Activated CD8-positive, alpha-beta T cell treated with anti-CD3 and anti-CD28 coated beads for 36 hours (primary cell): ENCODE measurements at regions not wholly inside any gene's neighbourhood (a gene's known extent, or its start where the extent isn't known, plus 50 kb on each side); places are given as distances from the start of the nearest gene placed in this dataset.

Source experiments
- ATAC-seq: fragments of 200-7000 bp; cut with Tn5 transposase; one replicate; pipeline ENCODE4 v1.10.0; 2021; ENCODE audit warnings: mild to moderate bottlenecking, moderate library complexity
- CTCF ChIA-PET: fragments of 350-600 bp; sonication (Branson Sonifier 250); formaldehyde crosslinking; loops from one replicate; lab custom pipeline; 2021; ENCODE audit warnings: antibody characterized with exemption; lab: Charles Lee
- POLR2A ChIA-PET: fragments of 350-600 bp; sonication (Branson Sonifier 250); formaldehyde crosslinking; loops from one replicate; lab custom pipeline; 2021; ENCODE audit warnings: antibody characterized with exemption; lab: Charles Lee
- DNase-seq: peaks from one replicate; pipeline ENCODE4 v3.0.0-alpha.2; 2020
- H3K27ac Mint-ChIP-seq: one replicate; pipeline ENCODE4 v1.8.0; 2021; ENCODE audit warnings: mild to moderate bottlenecking, mixed read lengths
- H3K27me3 Mint-ChIP-seq: one replicate; pipeline ENCODE4 v1.8.0; 2021; ENCODE audit warnings: mixed read lengths
- H3K36me3 Mint-ChIP-seq: one replicate; pipeline ENCODE4 v1.8.0; 2021; ENCODE audit warnings: low read depth, mixed read lengths
- H3K4me1 Mint-ChIP-seq: one replicate; pipeline ENCODE4 v1.8.0; 2021; ENCODE audit warnings: low read depth, mixed read lengths
- H3K4me3 Mint-ChIP-seq: one replicate; pipeline ENCODE4 v1.8.0; 2021; ENCODE audit warnings: mild to moderate bottlenecking, moderate library complexity, mixed read lengths
- H3K9me3 Mint-ChIP-seq: one replicate; pipeline ENCODE4 v1.8.0; 2021; ENCODE audit warnings: mixed read lengths
- CTCF ChIP-seq: fragments of 200-600 bp; IDR thresholded peaks from one replicate; pipeline ENCODE4 v1.8.0; 2022; ENCODE audit warnings: antibody characterized with exemption, mild to moderate bottlenecking
- intact Hi-C: fragments of 100-400 bp; cut with micrococcal nuclease; formaldehyde crosslinking; loops from one replicate; pipeline ENCODE4 v1.10.0; 2022

- ATAC-seq = no peak
- H3K4me3 Mint-ChIP-seq = no peak overlapping the region
These were observed 459.0 kb downstream of the TLE4 start for GRCh38 chr9:80030801-80031200.

GRCh38 chr9:80028501-80028900 is 456.7 kb downstream of the TLE4 start:
- ATAC-seq = no peak
- TF ChIP-seq CTCF = no peak
- no peaks in the 10 kb centered on the region for H3K4me1 Mint-ChIP-seq
- ChIA-PET CTCF (no interaction called here), POLR2A (no interaction called here)
- H3K36me3 Mint-ChIP-seq = no peaks in the 10 kb centered on the region
- H3K27me3 Mint-ChIP-seq = peaks cover 5% of the 10 kb centered on the region
- no peak for DNase-seq
- peaks cover 6% of the 10 kb centered on the region for H3K9me3 Mint-ChIP-seq
- no peak overlapping the region for H3K4me3 Mint-ChIP-seq
- intact Hi-C loops = no loop called here
- H3K27ac Mint-ChIP-seq = no peak overlapping the region

More at GRCh38 chr9:80030801-80031200, 459.0 kb downstream of the TLE4 start:
- no peak overlapping the region for H3K27ac Mint-ChIP-seq
- CTCF ChIA-PET = no interaction called here
- intact Hi-C loops = no loop called here
- no peaks in the 10 kb centered on the region for H3K4me1 Mint-ChIP-seq
- POLR2A ChIA-PET = no interaction called here
- peaks cover 5% of the 10 kb centered on the region for H3K27me3 Mint-ChIP-seq
- no peaks in the 10 kb centered on the region for H3K36me3 Mint-ChIP-seq
- no peak for TF ChIP-seq CTCF
- H3K9me3 Mint-ChIP-seq = peaks cover 6% of the 10 kb centered on the region
- no peak for DNase-seq

- CTCF ChIA-PET = no interaction called here
- no peak for TF ChIP-seq CTCF
- H3K4me3 Mint-ChIP-seq = no peak overlapping the region
These were observed 454.2 kb downstream of the TLE4 start for GRCh38 chr9:80025796-80026520.

GRCh38 chr9:80025131-80025530 is 453.4 kb downstream of the TLE4 start:
- CTCF ChIA-PET = no interaction called here
- DNase-seq (no peak), ATAC-seq (no peak)

More at GRCh38 chr9:80025796-80026520, 454.2 kb downstream of the TLE4 start:
- Mint-ChIP-seq H3K27me3 (peaks cover 2% of the 10 kb centered on the region), H3K9me3 (no peaks in the 10 kb centered on the region), H3K36me3 (no peaks in the 10 kb centered on the region), H3K4me1 (peaks cover 2% of the 10 kb centered on the region), H3K27ac (no peak overlapping the region)
- ATAC-seq (no peak), DNase-seq (no peak)
- POLR2A ChIA-PET = no interaction called here
- intact Hi-C loops = no loop called here

More at GRCh38 chr9:80025131-80025530, 453.4 kb downstream of the TLE4 start:
- H3K4me1 Mint-ChIP-seq = peaks cover 2% of the 10 kb centered on the region
- no peaks in the 10 kb centered on the region for H3K36me3 Mint-ChIP-seq
- H3K27me3 Mint-ChIP-seq = peaks cover 2% of the 10 kb centered on the region
- no peak overlapping the region for H3K4me3 Mint-ChIP-seq
- no peak for TF ChIP-seq CTCF
- POLR2A ChIA-PET = no interaction called here
- H3K27ac Mint-ChIP-seq = no peak overlapping the region
- no peaks in the 10 kb centered on the region for H3K9me3 Mint-ChIP-seq
- intact Hi-C loops = no loop called here
